ENCODE measurements at regions not wholly inside any gene's neighbourhood (a gene's known extent, or its start where the extent isn't known, plus 50 kb on each side); places are given as distances from the start of the nearest gene placed in this dataset.

DNA sequence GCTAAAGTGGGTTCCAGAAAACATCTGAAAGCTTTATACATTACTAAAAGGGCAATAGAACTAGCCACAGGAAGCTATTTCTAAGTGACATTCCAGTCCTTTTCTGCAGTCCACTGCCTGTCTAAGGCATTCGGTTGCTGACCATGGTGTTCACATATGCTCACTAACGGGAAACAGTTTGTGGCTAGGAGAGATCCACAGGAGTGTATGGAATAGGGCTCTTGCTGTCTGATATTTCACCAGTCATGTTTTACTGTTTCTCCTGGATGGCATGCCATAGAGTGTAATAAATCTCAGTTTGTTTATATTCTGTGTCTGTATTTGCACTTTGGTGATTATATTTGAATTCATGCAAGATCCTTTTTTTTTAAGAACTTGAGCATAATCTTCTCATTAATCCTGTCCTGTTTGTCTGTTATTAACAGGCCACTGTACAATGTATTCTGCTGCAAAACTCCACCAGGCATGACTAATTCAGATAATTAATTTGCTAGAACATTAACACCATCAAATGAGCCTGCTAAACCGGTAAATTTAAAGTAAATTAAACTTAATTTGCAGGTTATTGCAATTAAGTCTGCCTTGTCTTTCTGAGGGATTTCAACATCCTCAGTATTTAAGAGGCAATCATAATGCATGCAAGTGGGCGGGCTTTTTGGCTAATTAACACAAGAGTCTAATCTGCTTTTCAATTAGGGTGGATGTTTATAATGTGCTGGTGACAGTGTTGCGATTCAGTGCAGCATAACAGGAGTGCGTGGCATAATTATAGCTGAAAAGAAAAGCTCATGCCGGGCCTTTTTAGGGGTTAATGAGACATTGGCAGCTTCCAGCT is 201.3 kb downstream of the POU4F1 start:
- Histone ChIP-seq H2AFZ (ENCODE audit: insufficient read depth, low read depth, low read length, poor library complexity, severe bottlenecking) (no peak overlapping the region), H3K36me3 (replicated peaks in 1 of 2; ENCODE audit: control insufficient read depth in 1 of 2, insufficient read depth in 2 of 2, low read length in 2 of 2) (no peaks in the 10 kb centered on the region), H3K27ac (ENCODE audit: low read depth in 1 of 2, low read length in 2 of 2) (no peak overlapping the region), H3K4me2 (replicated peaks; ENCODE audit: extremely low read depth, low read length, poor library complexity, severe bottlenecking) (no peak overlapping the region), H3K4me3 (replicated peaks in 1 of 3; ENCODE audit: low read depth in 2 of 3, low read length in 3 of 3) (no peak overlapping the region), H3K9me3 (replicated peaks in 1 of 2; ENCODE audit: control insufficient read depth in 1 of 2, insufficient read depth in 1 of 2, low read length in 2 of 2) (no peaks in the 10 kb centered on the region), H3K4me1 (ENCODE audit: control insufficient read depth in 1 of 2, insufficient read depth in 2 of 2, low read length in 2 of 2) (no peaks in the 10 kb centered on the region), H3K27me3 (ENCODE audit: control insufficient read depth in 2 of 2, insufficient read depth in 2 of 2, low read length in 2 of 2) (no peaks in the 10 kb centered on the region), H3K9ac (ENCODE audit: insufficient read depth, low read length, poor library complexity, severe bottlenecking) (no peak overlapping the region), H3K79me2 (ENCODE audit: insufficient read depth, low read length) (no peaks in the 10 kb centered on the region), H4K20me1 (ENCODE audit: insufficient read depth, low read length) (no peaks in the 10 kb centered on the region)
- intact Hi-C loops (cut with micrococcal nuclease), result no loop called here
- Mint-ChIP-seq H3K4me3 (no peak overlapping the region), H3K4me1 (no peaks in the 10 kb centered on the region), H3K27me3 (ENCODE audit: low read depth in 3 of 3) (peaks cover 0 to 3% (median 1%) of the 10 kb centered on the region in 3 donors), H3K36me3 (no peaks in the 10 kb centered on the region), H3K27ac (no peak overlapping the region), H3K9me3 (peaks cover 0 to 2% (median 0%) of the 10 kb centered on the region in 7 donors)
- TF ChIP-seq, protein P1, sequence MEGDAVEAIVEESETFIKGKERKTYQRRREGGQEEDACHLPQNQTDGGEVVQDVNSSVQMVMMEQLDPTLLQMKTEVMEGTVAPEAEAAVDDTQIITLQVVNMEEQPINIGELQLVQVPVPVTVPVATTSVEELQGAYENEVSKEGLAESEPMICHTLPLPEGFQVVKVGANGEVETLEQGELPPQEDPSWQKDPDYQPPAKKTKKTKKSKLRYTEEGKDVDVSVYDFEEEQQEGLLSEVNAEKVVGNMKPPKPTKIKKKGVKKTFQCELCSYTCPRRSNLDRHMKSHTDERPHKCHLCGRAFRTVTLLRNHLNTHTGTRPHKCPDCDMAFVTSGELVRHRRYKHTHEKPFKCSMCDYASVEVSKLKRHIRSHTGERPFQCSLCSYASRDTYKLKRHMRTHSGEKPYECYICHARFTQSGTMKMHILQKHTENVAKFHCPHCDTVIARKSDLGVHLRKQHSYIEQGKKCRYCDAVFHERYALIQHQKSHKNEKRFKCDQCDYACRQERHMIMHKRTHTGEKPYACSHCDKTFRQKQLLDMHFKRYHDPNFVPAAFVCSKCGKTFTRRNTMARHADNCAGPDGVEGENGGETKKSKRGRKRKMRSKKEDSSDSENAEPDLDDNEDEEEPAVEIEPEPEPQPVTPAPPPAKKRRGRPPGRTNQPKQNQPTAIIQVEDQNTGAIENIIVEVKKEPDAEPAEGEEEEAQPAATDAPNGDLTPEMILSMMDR (IDR thresholded peaks at IDR 0.05), result no peak
- 92% methylated on average over 5 of the region's 7 CpGs for WGBS (ENCODE audit: insufficient coverage)
- DNase-seq, result no peak

DNA sequence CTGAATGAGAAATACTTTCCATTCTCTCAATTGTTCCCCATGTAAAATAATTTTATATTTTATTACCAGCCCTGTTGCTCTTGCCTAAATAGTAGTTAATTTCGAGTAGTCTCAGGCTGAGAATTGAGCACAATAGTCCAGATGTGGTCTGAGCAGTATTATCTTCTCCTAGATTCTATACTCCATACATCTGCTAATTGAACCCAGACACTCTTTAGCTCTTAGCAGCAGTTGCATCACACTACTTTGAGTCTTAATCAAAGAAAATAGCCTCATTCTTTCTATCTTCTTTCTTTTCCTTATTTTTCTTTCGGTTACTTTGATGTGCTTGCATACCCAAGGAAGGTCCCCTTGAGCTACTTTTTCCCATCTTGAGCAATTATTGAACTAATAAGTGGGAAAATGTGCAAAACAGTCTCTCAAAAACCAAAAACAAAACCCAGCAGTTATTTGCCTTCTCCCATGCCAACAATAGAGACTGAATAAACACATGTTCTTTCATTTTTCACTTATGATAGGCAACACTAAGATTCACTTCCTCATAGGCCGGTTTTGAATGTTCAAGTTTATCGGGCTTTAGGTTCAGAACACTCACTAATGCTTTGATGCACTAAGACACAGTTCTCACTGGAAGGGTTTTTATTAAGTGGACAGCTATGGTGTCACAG is 204.5 kb downstream of the POU4F1 start:
- H2AFZ ChIP-seq (ENCODE audit: insufficient read depth, low read depth, low read length, poor library complexity, severe bottlenecking), result no peak overlapping the region
- H3K36me3 ChIP-seq (replicated peaks in 1 of 2; ENCODE audit: control insufficient read depth in 1 of 2, insufficient read depth in 2 of 2, low read length in 2 of 2), result no peaks in the 10 kb centered on the region
- no peak overlapping the region for H3K4me2 ChIP-seq (replicated peaks; ENCODE audit: extremely low read depth, low read length, poor library complexity, severe bottlenecking)

More for the DNA sequence above, 204.5 kb downstream of the POU4F1 start:
- H4K20me1 ChIP-seq (ENCODE audit: insufficient read depth, low read length), result no peaks in the 10 kb centered on the region
- no peaks in the 10 kb centered on the region for H3K9me3 ChIP-seq (replicated peaks in 1 of 2; ENCODE audit: control insufficient read depth in 1 of 2, insufficient read depth in 1 of 2, low read length in 2 of 2)
- TF ChIP-seq, protein P1 (IDR thresholded peaks at IDR 0.05), result no peak
- H3K4me3 ChIP-seq (replicated peaks in 1 of 3; ENCODE audit: low read depth in 2 of 3, low read length in 3 of 3), result no peak overlapping the region
- no peaks in the 10 kb centered on the region for H3K27me3 ChIP-seq (ENCODE audit: control insufficient read depth in 2 of 2, insufficient read depth in 2 of 2, low read length in 2 of 2)
- H3K79me2 ChIP-seq (ENCODE audit: insufficient read depth, low read length), result no peaks in the 10 kb centered on the region
- no peak for DNase-seq
- Mint-ChIP-seq H3K4me3 (no peak overlapping the region), H3K27me3 (ENCODE audit: low read depth in 3 of 3) (peaks cover 0 to 2% (median 0%) of the 10 kb centered on the region in 3 donors), H3K36me3 (no peaks in the 10 kb centered on the region), H3K27ac (no peak overlapping the region), H3K9me3 (peaks cover 0 to 6% (median 0%) of the 10 kb centered on the region in 7 donors), H3K4me1 (no peaks in the 10 kb centered on the region)
- no peak overlapping the region for H3K9ac ChIP-seq (ENCODE audit: insufficient read depth, low read length, poor library complexity, severe bottlenecking)
- intact Hi-C loops (cut with micrococcal nuclease), result no loop called here
- 100% methylated on average over 1 of the region's 4 CpGs for WGBS (ENCODE audit: insufficient coverage)
- H3K4me1 ChIP-seq (ENCODE audit: control insufficient read depth in 1 of 2, insufficient read depth in 2 of 2, low read length in 2 of 2), result no peaks in the 10 kb centered on the region
- no peak overlapping the region for H3K27ac ChIP-seq (ENCODE audit: low read depth in 1 of 2, low read length in 2 of 2)
